Hepatocyte (in vitro differentiated cells): ENCODE measurements at regions not wholly inside any gene's neighbourhood (a gene's known extent, or its start where the extent isn't known, plus 50 kb on each side); places are given as distances from the start of the nearest gene placed in this dataset.

Source experiments
- DNase-seq: peaks from one replicate; pipeline ENCODE4 v3.0.0-alpha.2; 2016; ENCODE audit warnings: low spot score
- H2AFZ ChIP-seq: fragments of 200-600 bp; sonication (generic); 2 replicates; pipeline ENCODE4 v1.6.0; 2016; ENCODE audit warnings: antibody characterized with exemption, mild to moderate bottlenecking
- H3K27ac ChIP-seq: fragments of 200-600 bp; sonication (generic); 2 replicates; pipeline ENCODE4 v1.5.1; 2016; ENCODE audit warnings: mild to moderate bottlenecking
- H3K27me3 ChIP-seq: fragments of 200-600 bp; sonication (generic); 2 replicates; pipeline ENCODE4 v1.6.1; 2016
- H3K36me3 ChIP-seq: fragments of 200-600 bp; sonication (generic); replicated peaks from 2 replicates; pipeline ENCODE4 v1.5.1; 2016; ENCODE audit warnings: low read depth; ENCODE audit not compliant: insufficient read depth
- H3K4me1 ChIP-seq: fragments of 200-600 bp; sonication (generic); 2 replicates; pipeline ENCODE4 v1.5.1; 2016; ENCODE audit warnings: mild to moderate bottlenecking, moderate library complexity; ENCODE audit not compliant: insufficient read depth
- H3K4me2 ChIP-seq: fragments of 200-600 bp; sonication (generic); 2 replicates; pipeline ENCODE4 v1.6.0; 2016
- H3K4me3 ChIP-seq: fragments of 200-600 bp; sonication (generic); 2 replicates; pipeline ENCODE4 v1.5.1; 2016; ENCODE audit warnings: mild to moderate bottlenecking
- H3K79me2 ChIP-seq: fragments of 200-600 bp; sonication (generic); 2 replicates; pipeline ENCODE4 v1.6.0; 2017; ENCODE audit warnings: mild to moderate bottlenecking
- H3K9me2 ChIP-seq: fragments of 200-600 bp; sonication (generic); replicated peaks from 2 replicates; pipeline ENCODE4 v1.6.0; 2017; ENCODE audit warnings: mild to moderate bottlenecking; ENCODE audit not compliant: insufficient read depth
- H3K9me3 ChIP-seq: fragments of 200-600 bp; sonication (generic); 2 replicates; pipeline ENCODE4 v1.5.1; 2016; ENCODE audit warnings: low read depth, mild to moderate bottlenecking
- H4K20me1 ChIP-seq: fragments of 200-600 bp; sonication (generic); 2 replicates; pipeline ENCODE4 v1.6.0; 2016; ENCODE audit warnings: mild to moderate bottlenecking; ENCODE audit not compliant: insufficient read depth, poor library complexity, severe bottlenecking
- EZH2 ChIP-seq: fragments of 200-600 bp; sonication (generic); IDR thresholded peaks from 2 replicates; pipeline ENCODE4 v1.6.1; 2016; ENCODE audit warnings: antibody characterized with exemption, mild to moderate bottlenecking, borderline replicate concordance
- EZH2phosphoT487 ChIP-seq: fragments of 200-600 bp; sonication (generic); IDR thresholded peaks from one replicate; pipeline ENCODE4 v1.6.1; 2018; ENCODE audit warnings: antibody characterized with exemption, mild to moderate bottlenecking, low read depth, moderate library complexity; ENCODE audit not compliant: unreplicated experiment, severe bottlenecking
- WGBS: methylation state at CpG from one replicate; pipeline ENCODE4 v1.1.6; 2016; ENCODE audit warnings: low lambda C conversion rate; ENCODE audit errors: missing lambda C conversion rate; 5-methylcytosine and 5-hydroxymethylcytosine counted together
- TF ChIP-seq, protein P1 (sequence below): fragments of 200-600 bp; sonication (generic); IDR thresholded peaks from 2 replicates; pipeline ENCODE4 v1.5.1; 2016; ENCODE audit warnings: antibody characterized with exemption, mild to moderate bottlenecking; ENCODE audit not compliant: poor library complexity

DNA sequence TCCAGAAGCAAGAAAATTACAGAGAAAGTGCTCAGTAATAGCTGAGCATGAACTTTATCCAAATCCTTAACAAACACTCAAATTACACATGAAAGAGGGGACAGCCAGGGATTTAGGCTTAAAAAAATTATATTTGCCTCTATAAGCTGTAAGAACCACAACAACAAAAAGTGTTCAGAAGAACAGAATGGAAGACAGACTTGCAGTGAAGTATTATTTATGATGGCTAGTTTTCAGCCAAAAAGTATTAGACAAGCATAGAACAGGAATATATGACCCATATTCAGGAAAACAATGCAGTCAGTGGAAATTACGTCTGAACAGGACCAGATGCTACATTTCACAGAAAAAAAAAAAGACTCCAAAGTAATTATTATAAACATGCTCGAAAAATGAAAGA is 1246.3 kb downstream of the NCAM2 start:
- no peaks in the 10 kb centered on the region for H3K4me1 ChIP-seq
- WGBS: 71% methylated on average over 2 of the region's 2 CpGs
- no peaks in the 10 kb centered on the region for H3K9me2 ChIP-seq
- no peak overlapping the region for H3K4me2 ChIP-seq
- no peak overlapping the region for H3K27ac ChIP-seq
- no peaks in the 10 kb centered on the region for H4K20me1 ChIP-seq
- no peaks in the 10 kb centered on the region for H3K27me3 ChIP-seq
- no peak overlapping the region for H3K4me3 ChIP-seq
- H2AFZ ChIP-seq: no peak overlapping the region
- no peaks in the 10 kb centered on the region for H3K36me3 ChIP-seq
- H3K9me3 ChIP-seq: no peaks in the 10 kb centered on the region
- no peak for DNase-seq
- TF ChIP-seq EZH2phosphoT487 (no peak), EZH2 (no peak)
- TF ChIP-seq, protein P1, sequence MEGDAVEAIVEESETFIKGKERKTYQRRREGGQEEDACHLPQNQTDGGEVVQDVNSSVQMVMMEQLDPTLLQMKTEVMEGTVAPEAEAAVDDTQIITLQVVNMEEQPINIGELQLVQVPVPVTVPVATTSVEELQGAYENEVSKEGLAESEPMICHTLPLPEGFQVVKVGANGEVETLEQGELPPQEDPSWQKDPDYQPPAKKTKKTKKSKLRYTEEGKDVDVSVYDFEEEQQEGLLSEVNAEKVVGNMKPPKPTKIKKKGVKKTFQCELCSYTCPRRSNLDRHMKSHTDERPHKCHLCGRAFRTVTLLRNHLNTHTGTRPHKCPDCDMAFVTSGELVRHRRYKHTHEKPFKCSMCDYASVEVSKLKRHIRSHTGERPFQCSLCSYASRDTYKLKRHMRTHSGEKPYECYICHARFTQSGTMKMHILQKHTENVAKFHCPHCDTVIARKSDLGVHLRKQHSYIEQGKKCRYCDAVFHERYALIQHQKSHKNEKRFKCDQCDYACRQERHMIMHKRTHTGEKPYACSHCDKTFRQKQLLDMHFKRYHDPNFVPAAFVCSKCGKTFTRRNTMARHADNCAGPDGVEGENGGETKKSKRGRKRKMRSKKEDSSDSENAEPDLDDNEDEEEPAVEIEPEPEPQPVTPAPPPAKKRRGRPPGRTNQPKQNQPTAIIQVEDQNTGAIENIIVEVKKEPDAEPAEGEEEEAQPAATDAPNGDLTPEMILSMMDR: no peak
- no peaks in the 10 kb centered on the region for H3K79me2 ChIP-seq

DNA sequence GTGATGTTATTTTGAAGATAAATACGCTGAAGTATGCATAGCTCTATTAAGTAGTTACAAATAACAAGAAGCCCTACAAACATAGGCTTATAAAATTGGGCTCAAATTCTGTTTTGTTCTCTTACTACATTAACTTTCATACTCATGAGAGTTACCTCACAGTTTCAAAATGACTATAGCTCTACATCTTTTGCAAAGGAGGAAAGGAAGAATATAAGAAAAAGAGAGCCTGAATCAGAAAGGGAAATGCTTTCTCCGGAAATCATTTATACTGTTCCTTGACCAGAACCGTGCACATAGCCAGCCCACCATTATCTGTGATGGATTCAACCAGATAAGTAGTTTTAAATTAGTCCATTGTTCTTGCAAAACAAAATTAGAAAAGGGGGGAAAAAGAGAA is 1252.1 kb downstream of the NCAM2 start:
- Histone ChIP-seq H3K4me2 (no peak overlapping the region), H3K9me3 (no peaks in the 10 kb centered on the region), H3K4me1 (no peaks in the 10 kb centered on the region), H3K36me3 (no peaks in the 10 kb centered on the region), H3K79me2 (no peaks in the 10 kb centered on the region), H3K9me2 (no peaks in the 10 kb centered on the region), H3K27ac (no peak overlapping the region), H3K4me3 (no peak overlapping the region), H2AFZ (no peak overlapping the region), H3K27me3 (no peaks in the 10 kb centered on the region), H4K20me1 (no peaks in the 10 kb centered on the region)
- DNase-seq: no peak
- 87% methylated on average over 3 of the region's 3 CpGs for WGBS
- no peak for TF ChIP-seq EZH2phosphoT487
- TF ChIP-seq EZH2: no peak
- TF ChIP-seq, protein P1: no peak

DNA sequence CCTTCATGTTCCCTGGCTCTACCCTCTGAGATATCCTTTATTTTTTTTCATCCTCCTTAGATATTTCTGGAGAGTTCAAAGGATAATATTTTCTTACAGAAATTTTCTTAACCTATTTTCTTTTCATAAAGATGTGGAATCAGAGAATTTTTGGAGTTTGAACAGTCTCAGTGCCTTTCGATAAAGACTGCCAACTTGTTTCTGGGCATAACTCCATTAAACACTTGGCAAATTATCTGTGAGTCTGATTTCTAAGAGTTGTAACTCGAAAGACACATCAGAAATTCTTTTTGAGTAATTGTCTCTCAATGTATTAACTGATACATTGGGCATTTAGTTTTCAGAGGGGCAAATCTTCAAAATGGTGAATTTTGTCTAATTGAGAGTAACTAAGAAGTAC is 1255.6 kb downstream of the NCAM2 start:
- H3K27ac ChIP-seq: no peak overlapping the region
- H2AFZ ChIP-seq: no peak overlapping the region
- no peaks in the 10 kb centered on the region for H3K9me2 ChIP-seq
- no peaks in the 10 kb centered on the region for H3K36me3 ChIP-seq
- TF ChIP-seq EZH2phosphoT487: no peak
- TF ChIP-seq EZH2: no peak
- TF ChIP-seq, protein P1: no peak
- no peaks in the 10 kb centered on the region for H3K79me2 ChIP-seq
- H3K27me3 ChIP-seq: no peaks in the 10 kb centered on the region
- H3K9me3 ChIP-seq: no peaks in the 10 kb centered on the region
- 80% methylated on average over 2 of the region's 2 CpGs for WGBS
- no peak for DNase-seq
- no peak overlapping the region for H3K4me2 ChIP-seq
- no peaks in the 10 kb centered on the region for H3K4me1 ChIP-seq
- H4K20me1 ChIP-seq: no peaks in the 10 kb centered on the region
- H3K4me3 ChIP-seq: no peak overlapping the region

DNA sequence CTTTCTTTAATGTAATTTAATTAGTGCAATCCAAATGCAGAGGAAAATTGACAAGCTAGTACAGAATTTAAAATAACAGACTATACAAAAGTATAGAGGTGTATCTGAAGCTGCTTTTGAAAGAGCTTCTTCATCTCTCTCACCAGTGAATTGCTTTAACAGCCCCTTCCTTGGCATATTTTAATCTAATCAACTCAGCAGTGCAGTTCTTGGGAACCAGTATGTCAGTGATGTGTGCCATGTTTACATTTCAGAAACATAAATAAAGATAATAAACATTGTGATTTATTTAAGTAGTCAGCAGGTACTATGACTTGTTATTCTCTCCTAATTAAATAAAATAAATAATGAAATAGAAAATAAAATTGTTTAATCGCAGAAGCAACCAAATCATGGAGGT is 1260.6 kb downstream of the NCAM2 start:
- H2AFZ ChIP-seq: no peak overlapping the region
- H3K4me2 ChIP-seq: no peak overlapping the region
- H3K27me3 ChIP-seq: no peaks in the 10 kb centered on the region
- no peaks in the 10 kb centered on the region for H3K4me1 ChIP-seq
- H4K20me1 ChIP-seq: no peaks in the 10 kb centered on the region
- no peak overlapping the region for H3K27ac ChIP-seq
- no peaks in the 10 kb centered on the region for H3K9me2 ChIP-seq
- H3K36me3 ChIP-seq: no peaks in the 10 kb centered on the region
- H3K9me3 ChIP-seq: no peaks in the 10 kb centered on the region
- DNase-seq: no peak
- H3K79me2 ChIP-seq: no peaks in the 10 kb centered on the region
- no peak for TF ChIP-seq EZH2
- TF ChIP-seq EZH2phosphoT487: no peak
- TF ChIP-seq, protein P1: no peak
- no peak overlapping the region for H3K4me3 ChIP-seq
- 93% methylated on average over 1 of the region's 1 CpG for WGBS
